Esophagus muscularis mucosa (tissue), 4 donors: ENCODE measurements at regions not wholly inside any gene's neighbourhood (a gene's known extent, or its start where the extent isn't known, plus 50 kb on each side); places are given as distances from the start of the nearest gene placed in this dataset.
A peak's percentile ranks its signal among the peaks of the same experiment; 100 is the strongest.

ENCODE experiments used
- DNase-seq: peaks from one replicate; pipeline ENCODE4 v3.0.0-alpha.2; 2017; ENCODE audit errors: extremely low spot score
- H3K27ac ChIP-seq, 4 donors: fragments of 200-600 bp; sonication (generic); replicated peaks in 1 of 4; 1 replicate in 3 of 4; 2 replicates in 1 of 4; pipeline ENCODE4 v1.5.1; 2016 to 2019; ENCODE audit warnings: mild to moderate bottlenecking in 1 of 4
- H3K27me3 ChIP-seq, 4 donors: fragments of 200-600 bp; sonication (generic); one replicate each; pipeline versions ENCODE4 v1.5.1 to v1.6.0; 2016 to 2019
- H3K36me3 ChIP-seq, 4 donors: fragments of 200-600 bp; sonication (generic); one replicate each; pipeline ENCODE4 v1.5.1; 2016 to 2019
- H3K4me1 ChIP-seq, 4 donors: fragments of 200-600 bp; sonication (generic); one replicate each; pipeline ENCODE4 v1.5.1; 2016 to 2019
- H3K4me3 ChIP-seq, 4 donors: fragments of 200-600 bp; sonication (generic); 1 replicate in 2 of 4; 2 replicates in 2 of 4; pipeline ENCODE4 v1.5.1; 2016 to 2019; ENCODE audit warnings: mild to moderate bottlenecking in 4 of 4, moderate library complexity in 1 of 4
- H3K9me3 ChIP-seq, 4 donors: fragments of 200-600 bp; sonication (generic); 1 replicate in 3 of 4; 2 replicates in 1 of 4; pipeline ENCODE4 v1.5.1; 2016 to 2019
- EP300 ChIP-seq: sonication (generic); formaldehyde crosslinking; IDR thresholded peaks from one replicate; pipeline ENCODE4 v1.6.1; 2017; ENCODE audit warnings: antibody characterized with exemption
- POLR2A ChIP-seq: fragments of 450-650 bp; IDR thresholded peaks from one replicate; pipeline ENCODE4 v1.6.1; 2017; ENCODE audit warnings: antibody characterized with exemption, moderate library complexity, mild to moderate bottlenecking, low read depth
- POLR2AphosphoS5 ChIP-seq, 2 donors: sonication (generic); formaldehyde crosslinking; IDR thresholded peaks; one replicate each; pipeline ENCODE4 v1.6.1; 2017; ENCODE audit warnings: antibody characterized with exemption in 2 of 2
- WGBS: methylation state at CpG from one replicate; pipeline ENCODE4 v1.1.5; 2018; 5-methylcytosine and 5-hydroxymethylcytosine counted together
- intact Hi-C: fragments of 100-400 bp; cut with DNase I; formaldehyde crosslinking; loops from one replicate; pipeline ENCODE4 v1.15.1; 2023
- TF ChIP-seq, protein P1 (sequence below), 3 experiments: fragments of 200-600 bp in 2 of 3; fragments of 450-650 bp in 1 of 3; sonication (generic) in 2 of 3; IDR thresholded peaks; one replicate each; pipeline ENCODE4 v1.5.1; 2017 to 2019; ENCODE audit warnings: antibody characterized with exemption in 3 of 3, mild to moderate bottlenecking in 2 of 3, moderate library complexity in 1 of 3

DNA sequence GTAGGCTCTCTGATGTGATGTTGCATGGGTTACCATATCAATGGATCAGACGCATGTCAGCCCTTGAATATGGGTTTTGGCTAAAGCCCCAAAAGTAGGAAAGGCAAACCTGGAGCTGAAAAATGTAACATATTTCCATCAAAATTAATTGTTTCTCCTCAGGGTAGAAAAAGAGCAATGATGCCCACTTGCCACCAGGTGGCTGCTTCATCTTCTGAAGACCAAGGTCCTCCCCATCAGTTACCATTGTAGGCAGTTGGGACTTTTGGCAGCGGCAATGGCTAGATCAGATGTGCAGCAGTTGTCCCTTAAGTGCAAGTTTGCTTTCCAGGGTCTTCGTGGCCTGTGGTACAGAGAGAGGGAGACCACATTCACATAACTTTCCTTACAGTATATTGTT, 118.2 kb downstream of the NAF1 start:
- Histone ChIP-seq H3K4me3 (no peak overlapping the region), H3K4me1 (no peaks in the 10 kb centered on the region), H3K36me3 (no peaks in the 10 kb centered on the region), H3K27me3 (no peaks in the 10 kb centered on the region), H3K27ac (no peak overlapping the region), H3K9me3 (no peaks in the 10 kb centered on the region)
- 68% methylated on average over 3 of the region's 3 CpGs for WGBS
- intact Hi-C loops = no loop called here
- TF ChIP-seq, protein P1, sequence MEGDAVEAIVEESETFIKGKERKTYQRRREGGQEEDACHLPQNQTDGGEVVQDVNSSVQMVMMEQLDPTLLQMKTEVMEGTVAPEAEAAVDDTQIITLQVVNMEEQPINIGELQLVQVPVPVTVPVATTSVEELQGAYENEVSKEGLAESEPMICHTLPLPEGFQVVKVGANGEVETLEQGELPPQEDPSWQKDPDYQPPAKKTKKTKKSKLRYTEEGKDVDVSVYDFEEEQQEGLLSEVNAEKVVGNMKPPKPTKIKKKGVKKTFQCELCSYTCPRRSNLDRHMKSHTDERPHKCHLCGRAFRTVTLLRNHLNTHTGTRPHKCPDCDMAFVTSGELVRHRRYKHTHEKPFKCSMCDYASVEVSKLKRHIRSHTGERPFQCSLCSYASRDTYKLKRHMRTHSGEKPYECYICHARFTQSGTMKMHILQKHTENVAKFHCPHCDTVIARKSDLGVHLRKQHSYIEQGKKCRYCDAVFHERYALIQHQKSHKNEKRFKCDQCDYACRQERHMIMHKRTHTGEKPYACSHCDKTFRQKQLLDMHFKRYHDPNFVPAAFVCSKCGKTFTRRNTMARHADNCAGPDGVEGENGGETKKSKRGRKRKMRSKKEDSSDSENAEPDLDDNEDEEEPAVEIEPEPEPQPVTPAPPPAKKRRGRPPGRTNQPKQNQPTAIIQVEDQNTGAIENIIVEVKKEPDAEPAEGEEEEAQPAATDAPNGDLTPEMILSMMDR (IDR thresholded peaks at IDR 0.05) = peak in 2 of 3 experiments; percentile 29 to 37
- no peak for TF ChIP-seq POLR2A
- no peak for DNase-seq

- intact Hi-C loops = no loop called here
- Histone ChIP-seq H3K27me3 (no peaks in the 10 kb centered on the region), H3K4me1 (no peaks in the 10 kb centered on the region), H3K9me3 (no peaks in the 10 kb centered on the region), H3K36me3 (no peaks in the 10 kb centered on the region), H3K4me3 (no peak overlapping the region), H3K27ac (no peak overlapping the region)
- WGBS = 90% methylated on average over 3 of the region's 3 CpGs
- no peak for DNase-seq
- TF ChIP-seq POLR2A (no peak), POLR2AphosphoS5 (IDR thresholded peaks at IDR 0.05) (no peak), EP300 (no peak)
- TF ChIP-seq, protein P1 (IDR thresholded peaks at IDR 0.05) = no peak
These were observed 124.4 kb downstream of the NAF1 start for GRCh38 chr4:163042306-163042705.

DNA sequence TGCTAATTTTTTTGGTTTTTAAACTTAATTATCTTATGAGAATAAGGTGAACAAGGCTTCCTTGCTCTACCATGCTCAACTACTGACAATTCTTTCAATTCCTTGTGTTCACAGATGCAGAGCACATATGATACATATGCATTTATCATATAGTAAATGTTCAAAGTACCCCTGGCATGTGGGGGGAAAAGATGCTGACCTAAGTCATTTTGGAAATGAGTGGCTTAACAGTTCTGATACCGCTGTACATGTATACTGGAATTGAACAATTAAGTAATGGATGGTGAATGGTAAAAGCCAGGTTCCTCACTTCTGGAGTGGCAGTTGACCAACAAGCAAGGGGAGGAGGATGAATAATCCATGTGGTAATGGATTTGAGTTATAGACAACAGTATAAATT, 149.6 kb downstream of the NAF1 start:
- 91% methylated on average over 1 of the region's 1 CpG for WGBS
- Histone ChIP-seq H3K4me3 (no peak overlapping the region), H3K36me3 (no peaks in the 10 kb centered on the region), H3K27me3 (no peaks in the 10 kb centered on the region), H3K9me3 (no peaks in the 10 kb centered on the region), H3K27ac (no peak overlapping the region), H3K4me1 (no peaks in the 10 kb centered on the region)
- TF ChIP-seq POLR2A (no peak), EP300 (no peak), POLR2AphosphoS5 (IDR thresholded peaks at IDR 0.05) (no peak)
- TF ChIP-seq, protein P1 (IDR thresholded peaks at IDR 0.05) = no peak
- no peak for DNase-seq
- intact Hi-C loops = no loop called here

DNA sequence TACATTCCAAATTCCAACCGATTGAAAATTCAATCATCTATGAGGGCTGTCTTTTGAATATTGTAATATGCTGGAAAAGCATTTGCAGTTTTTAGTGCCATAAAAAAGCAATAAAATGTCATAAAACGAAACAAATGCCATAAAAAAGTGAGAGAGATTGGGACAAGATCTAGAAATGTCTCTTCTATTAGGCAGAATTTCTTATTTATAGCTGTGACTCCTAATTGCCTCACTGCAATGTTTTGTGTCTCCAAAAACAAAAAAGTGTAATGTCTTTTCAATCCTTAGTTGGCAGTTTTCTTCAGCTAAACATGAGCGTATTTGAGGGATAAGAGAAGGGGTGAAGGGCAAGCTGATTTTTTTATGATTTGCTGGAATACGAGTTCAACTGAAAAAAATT, 153.9 kb downstream of the NAF1 start:
- TF ChIP-seq POLR2A = no peak
- TF ChIP-seq POLR2AphosphoS5 (IDR thresholded peaks at IDR 0.05) = no peak
- TF ChIP-seq EP300 = no peak
- TF ChIP-seq, protein P1 (IDR thresholded peaks at IDR 0.05) = no peak
- Histone ChIP-seq H3K27me3 (no peaks in the 10 kb centered on the region), H3K36me3 (no peaks in the 10 kb centered on the region), H3K4me3 (no peak overlapping the region), H3K4me1 (no peaks in the 10 kb centered on the region), H3K9me3 (peaks cover 0 to 3% (median 0%) of the 10 kb centered on the region in 4 donors), H3K27ac (no peak overlapping the region)
- intact Hi-C loops = no loop called here
- 47% methylated on average over 4 of the region's 4 CpGs for WGBS
- DNase-seq = no peak

- Histone ChIP-seq H3K27me3 (peaks cover 0 to 11% (median 0%) of the 10 kb centered on the region in 4 donors), H3K9me3 (peaks cover 0 to 16% (median 11%) of the 10 kb centered on the region in 4 donors), H3K27ac (no peak overlapping the region), H3K4me3 (no peak overlapping the region), H3K36me3 (no peaks in the 10 kb centered on the region), H3K4me1 (no peaks in the 10 kb centered on the region)
- TF ChIP-seq POLR2A (no peak), EP300 (no peak), POLR2AphosphoS5 (IDR thresholded peaks at IDR 0.05) (no peak)
- TF ChIP-seq, protein P1 (IDR thresholded peaks at IDR 0.05) = no peak
- 88% methylated on average over 1 of the region's 4 CpGs for WGBS
- intact Hi-C loops = no loop called here
- no peak for DNase-seq
These were observed 162.7 kb downstream of the NAF1 start for GRCh38 chr4:163003979-163004378.
